CD4-positive, alpha-beta T cell (primary cell): ENCODE measurements at regions not wholly inside any gene's neighbourhood (a gene's known extent, or its start where the extent isn't known, plus 50 kb on each side); places are given as distances from the start of the nearest gene placed in this dataset.

Experiments
- ATAC-seq: fragments of 200-7000 bp; cut with Tn5 transposase; one replicate; pipeline ENCODE4 v1.10.0; 2022; ENCODE audit warnings: mild to moderate bottlenecking; ENCODE audit not compliant: poor library complexity
- CTCF ChIA-PET: fragments of 350-600 bp; sonication (Branson Sonifier 250); formaldehyde crosslinking; loops from one replicate; lab custom pipeline; 2021; ENCODE audit warnings: antibody characterized with exemption, inconsistent platforms; lab: Charles Lee
- POLR2A ChIA-PET: fragments of 350-600 bp; sonication (Branson Sonifier 250); formaldehyde crosslinking; loops from one replicate; lab custom pipeline; 2021; ENCODE audit warnings: antibody characterized with exemption, inconsistent platforms; lab: Charles Lee
- DNase-seq, 14 experiments: peaks; one replicate each; pipeline ENCODE4 v3.0.0-alpha.2; 2013 to 2020; ENCODE audit warnings: mixed read lengths in 2 of 14
- H3K27ac ChIP-seq, 2 donors: one replicate each; pipeline versions ENCODE4 v1.5.1 to v1.7.0; 2013; ENCODE audit warnings: low read length in 2 of 2, low read depth in 1 of 2, mild to moderate bottlenecking in 1 of 2
- H3K27me3 ChIP-seq, 2 experiments: 1 replicate in 1 of 2; 2 replicates in 1 of 2; pipeline versions ENCODE4 v1.6.1 to v1.7.0; 2013; ENCODE audit warnings: low read length in 2 of 2, control low read depth in 1 of 2, mild to moderate bottlenecking in 1 of 2, moderate library complexity in 1 of 2; ENCODE audit not compliant: insufficient read depth in 2 of 2, control insufficient read depth in 1 of 2
- H3K36me3 ChIP-seq: one replicate; pipeline ENCODE4 v1.6.1; 2013; ENCODE audit warnings: low read length, control low read depth; ENCODE audit not compliant: insufficient read depth
- H3K4me1 ChIP-seq: one replicate; pipeline ENCODE4 v1.6.1; 2013; ENCODE audit warnings: low read length, control low read depth; ENCODE audit not compliant: insufficient read depth
- H3K4me3 ChIP-seq: one replicate; pipeline ENCODE4 v1.5.1; 2013; ENCODE audit warnings: mild to moderate bottlenecking, low read length, moderate library complexity
- H3K9me3 ChIP-seq, 2 experiments: 1 replicate in 1 of 2; 2 replicates in 1 of 2; pipeline versions ENCODE4 v1.6.1 to v1.7.0; 2013; ENCODE audit warnings: low read length in 2 of 2, mild to moderate bottlenecking in 2 of 2, control low read depth in 1 of 2, moderate library complexity in 1 of 2; ENCODE audit not compliant: control insufficient read depth in 1 of 2, insufficient read depth in 1 of 2
- H3K27ac Mint-ChIP-seq: one replicate; pipeline ENCODE4 v1.8.0; 2020; ENCODE audit warnings: mixed read lengths
- H3K27me3 Mint-ChIP-seq: one replicate; pipeline ENCODE4 v1.8.0; 2021; ENCODE audit warnings: mixed read lengths
- H3K36me3 Mint-ChIP-seq: one replicate; pipeline ENCODE4 v1.8.0; 2021; ENCODE audit warnings: low read depth, mixed read lengths
- H3K4me1 Mint-ChIP-seq: one replicate; pipeline ENCODE4 v1.8.0; 2021; ENCODE audit warnings: low read depth, mixed read lengths
- H3K4me3 Mint-ChIP-seq: one replicate; pipeline ENCODE4 v1.8.0; 2020; ENCODE audit warnings: mild to moderate bottlenecking, mixed read lengths
- H3K9me3 Mint-ChIP-seq: one replicate; pipeline ENCODE4 v1.8.0; 2020; ENCODE audit warnings: mixed read lengths
- CTCF ChIP-seq: fragments of 200-600 bp; IDR thresholded peaks from one replicate; pipeline ENCODE4 v1.8.0; 2022; ENCODE audit warnings: antibody characterized with exemption, mild to moderate bottlenecking
- intact Hi-C, 2 experiments: fragments of 100-400 bp; cut with DNase I in 1 of 2; cut with micrococcal nuclease in 1 of 2; formaldehyde crosslinking; loops; one replicate each; pipeline versions ENCODE4 v1.15.1 to v1.9.0; 2023 to 2025; cut with DNase I, micrococcal nuclease

- H3K4me3 Mint-ChIP-seq, result peak overlapping the region; percentile 94
- DNase-seq (no peak), ATAC-seq (no peak)
- no peak for TF ChIP-seq CTCF
- peak overlapping the region; percentile 78 for H3K27ac Mint-ChIP-seq
- intact Hi-C loops, result no loop called here
- peaks cover 18% of the 10 kb centered on the region for H3K27me3 Mint-ChIP-seq
- no peaks in the 10 kb centered on the region for H3K36me3 ChIP-seq
- ChIA-PET POLR2A (no interaction called here), CTCF (no interaction called here)
- H3K9me3 Mint-ChIP-seq, result no peaks in the 10 kb centered on the region
- peaks cover 5 to 38% of the 10 kb centered on the region in 2 experiments for H3K27me3 ChIP-seq
- no peaks in the 10 kb centered on the region for H3K4me1 ChIP-seq
- no peaks in the 10 kb centered on the region for H3K9me3 ChIP-seq
- no peaks in the 10 kb centered on the region for H3K36me3 Mint-ChIP-seq
- peak overlapping the region; percentile 48 for H3K4me3 ChIP-seq
- H3K27ac ChIP-seq, result no peak overlapping the region
- peaks cover 15% of the 10 kb centered on the region for H3K4me1 Mint-ChIP-seq
Observed at GRCh38 chr3:174441588-174442301, 417.4 kb upstream of the NAALADL2 start.

GRCh38 chr3:174442302-174442682, 416.8 kb upstream of the NAALADL2 start:
- no peaks in the 10 kb centered on the region for H3K4me1 ChIP-seq
- intact Hi-C loops, result no loop called here
- H3K4me3 Mint-ChIP-seq, result no peak overlapping the region

GRCh38 chr3:174444391-174444790, 414.7 kb upstream of the NAALADL2 start:
- Histone ChIP-seq H3K27me3 (peaks cover 5 to 30% of the 10 kb centered on the region in 2 experiments), H3K4me3 (no peak overlapping the region), H3K4me1 (no peaks in the 10 kb centered on the region), H3K9me3 (no peaks in the 10 kb centered on the region), H3K36me3 (no peaks in the 10 kb centered on the region), H3K27ac (no peak overlapping the region)
- H3K4me1 Mint-ChIP-seq, result peaks cover 15% of the 10 kb centered on the region
- H3K36me3 Mint-ChIP-seq, result no peaks in the 10 kb centered on the region
- no peak for ATAC-seq
- intact Hi-C loops, result no loop called here
- H3K4me3 Mint-ChIP-seq, result no peak overlapping the region
- TF ChIP-seq CTCF, result no peak
- H3K9me3 Mint-ChIP-seq, result peaks cover 3% of the 10 kb centered on the region
- peak in 1 of 14 experiments; percentile 8 for DNase-seq
- POLR2A ChIA-PET, result no interaction called here
- peaks cover 17% of the 10 kb centered on the region for H3K27me3 Mint-ChIP-seq
- no peak overlapping the region for H3K27ac Mint-ChIP-seq
- CTCF ChIA-PET, result no interaction called here

More at GRCh38 chr3:174442302-174442682, 416.8 kb upstream of the NAALADL2 start:
- Histone ChIP-seq H3K4me3 (no peak overlapping the region), H3K27me3 (peaks cover 5 to 38% of the 10 kb centered on the region in 2 experiments), H3K9me3 (no peaks in the 10 kb centered on the region), H3K27ac (no peak overlapping the region), H3K36me3 (no peaks in the 10 kb centered on the region)
- CTCF ChIA-PET, result no interaction called here
- ATAC-seq, result no peak
- POLR2A ChIA-PET, result no interaction called here
- Mint-ChIP-seq H3K36me3 (no peaks in the 10 kb centered on the region), H3K4me1 (peaks cover 15% of the 10 kb centered on the region), H3K27ac (no peak overlapping the region), H3K9me3 (no peaks in the 10 kb centered on the region), H3K27me3 (peaks cover 17% of the 10 kb centered on the region)
- no peak for DNase-seq
- no peak for TF ChIP-seq CTCF
